K562 (cell line): ENCODE measurements at regions not wholly inside any gene's neighbourhood (a gene's known extent, or its start where the extent isn't known, plus 50 kb on each side); places are given as distances from the start of the nearest gene placed in this dataset.

Experiments
- ATAC-seq: fragments of 200-7000 bp; cut with Tn5 transposase; 3 replicates; pipeline ENCODE4 v1.9.1; 2020; ENCODE audit warnings: moderate library complexity
- BruUV-seq: library from RNA; stranded (reverse); fragments of 400-500 nt; replicated peaks from 2 replicates; lab custom pipeline; 2021; lab: Mats Ljungman, UMichigan
- CTCF ChIA-PET: fragments of 300-600 bp; formaldehyde crosslinking; extraction: SDS; loops from one replicate; lab custom pipeline; 2021; ENCODE audit warnings: low intra/inter-chr PET ratio; lab: Yijun Ruan, JAX
- POLR2A ChIA-PET: fragments of 300-600, 350-650 bp; sonication (Branson Sonifier 250); formaldehyde crosslinking; extraction: SDS; loops from one replicate; lab custom pipeline; 2021; ENCODE audit warnings: antibody characterized with exemption, inconsistent platforms; lab: Yijun Ruan, JAX
- DNase-seq, 4 experiments: peaks; one replicate each; pipeline versions ENCODE4 v3.0.0 to v3.0.0-alpha.2; 2011 to 2018; ENCODE audit warnings: low spot score in 3 of 4, mixed read lengths in 3 of 4; ENCODE audit errors: extremely low read depth in 1 of 4
- FAIRE-seq: peaks from 2 replicates; lab custom pipeline; 2011; peaks lifted over from hg19 to GRCh38; lab: Jason Lieb, UNC
- H2AFZ ChIP-seq: 2 replicates; pipeline ENCODE4 v1.6.0; 2011; ENCODE audit warnings: low read depth, low read length, control low read depth, inconsistent platforms
- H3K27ac ChIP-seq: fragments of 200-600 bp; 3 replicates; pipeline ENCODE4 v1.8.0; 2011; ENCODE audit warnings: low read depth, mild to moderate bottlenecking, control low read depth, inconsistent platforms, low read length, moderate library complexity, mixed read lengths; ENCODE audit errors: extremely low read depth
- H3K27me3 ChIP-seq, 2 experiments: fragments of 300-600 bp in 1 of 2; 2 replicates in 1 of 2; 3 replicates in 1 of 2; pipeline versions ENCODE4 v1.6.0 to v1.8.0; 2011; ENCODE audit warnings: inconsistent platforms in 2 of 2, low read length in 2 of 2, mild to moderate bottlenecking in 1 of 2, mixed read lengths in 1 of 2, moderate library complexity in 1 of 2; ENCODE audit not compliant: control insufficient read depth in 2 of 2, insufficient read depth in 2 of 2
- H3K36me3 ChIP-seq: fragments of 300-600 bp; 3 replicates; pipeline ENCODE4 v1.8.0; 2011; ENCODE audit warnings: mild to moderate bottlenecking, low read length, inconsistent platforms; ENCODE audit not compliant: control insufficient read depth, insufficient read depth
- H3K4me1 ChIP-seq, 2 experiments: fragments of 200-600 bp in 1 of 2; replicated peaks in 1 of 2; 2 replicates in 1 of 2; 3 replicates in 1 of 2; pipeline versions ENCODE4 v1.5.1 to v1.8.0; 2011; ENCODE audit warnings: inconsistent platforms in 2 of 2, low read length in 2 of 2, mild to moderate bottlenecking in 1 of 2, mixed read lengths in 1 of 2, moderate library complexity in 1 of 2; ENCODE audit not compliant: control insufficient read depth in 2 of 2, insufficient read depth in 2 of 2
- H3K4me2 ChIP-seq: 2 replicates; pipeline ENCODE4 v1.6.1; 2011; ENCODE audit warnings: low read length, control low read depth, inconsistent platforms, mixed read lengths; ENCODE audit not compliant: insufficient read depth
- H3K4me3 ChIP-seq: fragments of 200-600 bp; sonication (generic), shearing (Covaris generic); 2 replicates; pipeline ENCODE4 v1.5.1; 2016; ENCODE audit warnings: control low read depth, inconsistent platforms
- H3K79me2 ChIP-seq: fragments of 200-600 bp; 3 replicates; pipeline ENCODE4 v1.8.0; 2011; ENCODE audit warnings: low read length, inconsistent platforms; ENCODE audit not compliant: control insufficient read depth, insufficient read depth
- H3K9ac ChIP-seq, 2 experiments: 2 replicates each; pipeline versions ENCODE4 v1.6.0 to v1.6.1; 2011; ENCODE audit warnings: low read depth in 2 of 2, low read length in 2 of 2, control low read depth in 1 of 2, inconsistent platforms in 1 of 2, mild to moderate bottlenecking in 1 of 2, mixed read lengths in 1 of 2; ENCODE audit not compliant: insufficient read depth in 1 of 2
- H3K9me1 ChIP-seq: one replicate; pipeline ENCODE4 v1.6.0; 2011; ENCODE audit warnings: inconsistent platforms, mild to moderate bottlenecking, low read length, moderate library complexity; ENCODE audit not compliant: control insufficient read depth, insufficient read depth
- H3K9me3 ChIP-seq: replicated peaks from 2 replicates; pipeline ENCODE4 v1.5.1; 2011; ENCODE audit warnings: low read depth, low read length, inconsistent platforms; ENCODE audit not compliant: control insufficient read depth, insufficient read depth
- H4K20me1 ChIP-seq: replicated peaks from 2 replicates; pipeline ENCODE4 v1.6.1; 2011; ENCODE audit warnings: low read length, inconsistent platforms, mixed read lengths; ENCODE audit not compliant: control insufficient read depth, insufficient read depth
- MITF ChIP-seq: IDR thresholded peaks from 2 replicates; pipeline ENCODE4 v1.6.1; 2014; ENCODE audit warnings: antibody characterized with exemption
- MYNN ChIP-seq, 2 experiments: sonication (generic); formaldehyde crosslinking in 1 of 2; IDR thresholded peaks; 2 replicates each; pipeline versions ENCODE4 v1.5.0 to v1.6.1; 2016 to 2020; ENCODE audit warnings: antibody characterized with exemption in 1 of 2, missing genetic modification reagents in 1 of 2
- NUFIP1 ChIP-seq: fragments of 450-650 bp; IDR thresholded peaks from 2 replicates; pipeline ENCODE4 v1.6.1; 2018; ENCODE audit not compliant: partially characterized antibody
- RFX5 ChIP-seq: IDR thresholded peaks from 2 replicates; pipeline ENCODE4 v1.6.1; 2011; ENCODE audit warnings: low read depth, mild to moderate bottlenecking, improper control_type of control experiment, low read length
- SIN3A ChIP-seq, 2 experiments: fragments of 150-350 bp in 1 of 2; IDR thresholded peaks; 2 replicates each; pipeline ENCODE4 v1.6.1; 2011 to 2016; ENCODE audit warnings: borderline replicate concordance in 2 of 2, low read depth in 2 of 2, low read length in 2 of 2, mild to moderate bottlenecking in 2 of 2, moderate library complexity in 2 of 2; ENCODE audit not compliant: control insufficient read depth in 1 of 2
- TAL1 ChIP-seq: fragments of 450-650 bp; IDR thresholded peaks from 2 replicates; pipeline ENCODE4 v1.6.1; 2016; ENCODE audit warnings: mild to moderate bottlenecking
- TEAD1 ChIP-seq, 2 experiments: fragments of 450-650 bp in 1 of 2; sonication (generic) in 1 of 2; formaldehyde crosslinking; IDR thresholded peaks; 2 replicates each; pipeline versions ENCODE4 v1.4.0 to v1.8.0; 2020 to 2022; ENCODE audit warnings: mild to moderate bottlenecking in 2 of 2, missing genetic modification reagents in 1 of 2
- TRIM28 ChIP-seq: fragments of 450-650 bp; IDR thresholded peaks from 2 replicates; pipeline ENCODE4 v1.6.1; 2017
- TSC22D4 ChIP-seq: fragments of 450-650 bp; IDR thresholded peaks from 2 replicates; pipeline ENCODE4 v1.6.1; 2016; ENCODE audit warnings: missing genetic modification characterization, missing biosample characterization, control low read depth
- ZNF212 ChIP-seq: fragments of 450-650 bp; formaldehyde crosslinking; IDR thresholded peaks from 2 replicates; pipeline ENCODE4 v1.4.0; 2020; ENCODE audit warnings: mild to moderate bottlenecking
- ZNF280B ChIP-seq: fragments of 250-450 bp; sonication (Bioruptor Pico); IDR thresholded peaks from 2 replicates; pipeline ENCODE4 v1.5.1; 2021; ENCODE audit warnings: mild to moderate bottlenecking
- ZNF3 ChIP-seq: fragments of 250-450 bp; sonication (Bioruptor Pico); IDR thresholded peaks from 2 replicates; pipeline ENCODE4 v1.5.0; 2021; ENCODE audit warnings: mild to moderate bottlenecking, moderate library complexity
- ZNF512 ChIP-seq: IDR thresholded peaks from 2 replicates; pipeline ENCODE4 v1.6.1; 2016; ENCODE audit warnings: missing genetic modification characterization, missing compliant biosample characterization
- ZNF668 ChIP-seq: fragments of 250-450 bp; sonication (Bioruptor Pico); IDR thresholded peaks from 2 replicates; pipeline ENCODE4 v1.8.0; 2022; ENCODE audit warnings: mild to moderate bottlenecking, inconsistent platforms
- WGBS: fragments of 100-300 bp; shearing (Covaris generic); methylation state at CpG from one replicate; pipeline ENCODE4 v1.1.6; 2016; ENCODE audit warnings: low coverage, mixed read lengths; ENCODE audit not compliant: insufficient coverage; ENCODE audit errors: missing lambda C conversion rate; 5-methylcytosine and 5-hydroxymethylcytosine counted together
- in situ Hi-C: fragments of 300-500 bp; cut with MboI; formaldehyde crosslinking; loops from 4 replicates; pipeline ENCODE4 v1.15.0; 2018; ENCODE audit warnings: inconsistent platforms, mixed read lengths
- intact Hi-C: fragments of 100-400 bp; cut with micrococcal nuclease; formaldehyde crosslinking; loops from 2 replicates; pipeline ENCODE4 v1.14.2; 2022

- Histone ChIP-seq H3K9me1 (no peaks in the 10 kb centered on the region), H3K79me2 (no peaks in the 10 kb centered on the region), H3K4me3 (no peak overlapping the region), H3K36me3 (no peaks in the 10 kb centered on the region), H3K4me2 (no peak overlapping the region), H2AFZ (no peak overlapping the region), H3K4me1 (no peaks in the 10 kb centered on the region), H3K27ac (no peak overlapping the region), H3K27me3 (no peaks in the 10 kb centered on the region), H3K9ac (no peak overlapping the region), H4K20me1 (no peaks in the 10 kb centered on the region)
- BruUV-seq: no TSS peak
- in situ Hi-C loops: no loop called here
- ATAC-seq (no peak), DNase-seq (no peak), FAIRE-seq (no peak)
- CTCF ChIA-PET: no interaction called here
- POLR2A ChIA-PET: interaction anchor here (0.6 kb wide), 1 partner anchor 26 kb away, joined by 3 read pairs; no protein-coding TSS in a partner anchor
- intact Hi-C loops: no loop called here
- whole genome bisulfite sequencing: 0% methylated on average over 1 of the region's 1 CpG
- TF ChIP-seq ZNF668 (CRISPR knock-in tag) (no peak), ZNF212 (CRISPR knock-in tag) (no peak), TRIM28 (0 out of 2 replicates have a peak, but pooled peaks have one; percentile 49), ZNF280B (peak; percentile 74), MYNN (IDR thresholded peaks at IDR 0.05) (no peak), MYNN (CRISPR knock-in tag; IDR thresholded peaks at IDR 0.05) (no peak), TAL1 (no peak)
- TF ChIP-seq, all 486 proteins: peak for 2
- no peaks in the 10 kb centered on the region for H3K9me3 ChIP-seq
Observed at GRCh38 chr1:87913361-87913760, 584.7 kb downstream of the LMO4 start.

GRCh38 chr1:87914396-87914795 lies 585.7 kb downstream of the LMO4 start:
- no peak for FAIRE-seq
- Histone ChIP-seq H3K4me3 (no peak overlapping the region), H3K79me2 (no peaks in the 10 kb centered on the region), H3K36me3 (no peaks in the 10 kb centered on the region), H2AFZ (no peak overlapping the region), H3K27me3 (no peaks in the 10 kb centered on the region), H3K4me2 (no peak overlapping the region), H3K9me3 (no peaks in the 10 kb centered on the region), H3K27ac (no peak overlapping the region), H3K9me1 (no peaks in the 10 kb centered on the region), H4K20me1 (no peaks in the 10 kb centered on the region), H3K9ac (no peak overlapping the region), H3K4me1 (no peaks in the 10 kb centered on the region)
- ChIA-PET CTCF (no interaction called here), POLR2A (no interaction called here)
- no TSS peak for BruUV-seq
- no peak for DNase-seq
- intact Hi-C loops: no loop called here
- no peak for ATAC-seq
- in situ Hi-C loops: no loop called here
- TF ChIP-seq ZNF512 (tag) (no peak), ZNF3 (CRISPR knock-in tag) (no peak), MITF (no peak), NUFIP1 (no peak), TEAD1 (CRISPR knock-in tag; IDR thresholded peaks at IDR 0.05) (no peak), TSC22D4 (tag) (no peak), RFX5 (no peak), SIN3A (IDR thresholded peaks at IDR 0.05; ENCODE audit: borderline replicate concordance in 2 of 2, control insufficient read depth in 1 of 2, low read depth in 2 of 2, low read length in 2 of 2) (no peak)
